ENCODE measurements at regions not wholly inside any gene's neighbourhood (a gene's known extent, or its start where the extent isn't known, plus 50 kb on each side); places are given as distances from the start of the nearest gene placed in this dataset.

GRCh38 chr9:88280816-88281382 lies 107.3 kb upstream of the SPIN1 start:
- Histone ChIP-seq H3K4me3 (no peak overlapping the region), H3K27ac (no peak overlapping the region), H3K9me3 (no peaks in the 10 kb centered on the region), H3K4me1 (replicated peaks) (no peaks in the 10 kb centered on the region), H3K27me3 (replicated peaks; ENCODE audit: insufficient read depth) (no peaks in the 10 kb centered on the region), H3K36me3 (no peaks in the 10 kb centered on the region)
- intact Hi-C loops (cut with DNase I), result no loop called here
- WGBS, result 68% methylated on average over 10 of the region's 10 CpGs
- TF ChIP-seq CTCF (IDR thresholded peaks at IDR 0.05), result no peak
- no peak for TF ChIP-seq POLR2A (IDR thresholded peaks at IDR 0.05)
- TF ChIP-seq POLR2AphosphoS5 (IDR thresholded peaks at IDR 0.05), result no peak
- no peak for DNase-seq (ENCODE audit: low spot score)

- H3K27ac ChIP-seq, result no peak overlapping the region
- TF ChIP-seq CTCF (IDR thresholded peaks at IDR 0.05), result no peak
- TF ChIP-seq POLR2AphosphoS5 (IDR thresholded peaks at IDR 0.05), result no peak
- no peak for TF ChIP-seq POLR2A (IDR thresholded peaks at IDR 0.05)
- DNase-seq (ENCODE audit: low spot score), result no peak
- no peaks in the 10 kb centered on the region for H3K36me3 ChIP-seq
- no peaks in the 10 kb centered on the region for H3K9me3 ChIP-seq
- WGBS, result 81% methylated on average over 12 of the region's 12 CpGs
- no peak overlapping the region for H3K4me3 ChIP-seq
- H3K4me1 ChIP-seq (replicated peaks), result no peaks in the 10 kb centered on the region
- intact Hi-C loops (cut with DNase I), result no loop called here
- H3K27me3 ChIP-seq (replicated peaks; ENCODE audit: insufficient read depth), result no peaks in the 10 kb centered on the region
Measured at GRCh38 chr9:88278036-88278435, 110.2 kb upstream of the SPIN1 start.

- no peak for DNase-seq (ENCODE audit: low spot score)
- Histone ChIP-seq H3K4me3 (no peak overlapping the region), H3K9me3 (no peaks in the 10 kb centered on the region), H3K27me3 (replicated peaks; ENCODE audit: insufficient read depth) (no peaks in the 10 kb centered on the region), H3K27ac (no peak overlapping the region), H3K4me1 (replicated peaks) (no peaks in the 10 kb centered on the region), H3K36me3 (no peaks in the 10 kb centered on the region)
- intact Hi-C loops (cut with DNase I), result no loop called here
- 88% methylated on average over 2 of the region's 2 CpGs for WGBS
- TF ChIP-seq CTCF (IDR thresholded peaks at IDR 0.05), result no peak
- no peak for TF ChIP-seq POLR2A (IDR thresholded peaks at IDR 0.05)
- no peak for TF ChIP-seq POLR2AphosphoS5 (IDR thresholded peaks at IDR 0.05)
Measured at GRCh38 chr9:88274078-88274477, 114.2 kb upstream of the SPIN1 start.

GRCh38 chr9:88272986-88273385 lies 115.3 kb upstream of the SPIN1 start:
- H3K27ac ChIP-seq, result no peak overlapping the region
- H3K4me3 ChIP-seq, result no peak overlapping the region
- no peaks in the 10 kb centered on the region for H3K4me1 ChIP-seq (replicated peaks)
- H3K9me3 ChIP-seq, result no peaks in the 10 kb centered on the region
- intact Hi-C loops (cut with DNase I), result no loop called here
- TF ChIP-seq CTCF (IDR thresholded peaks at IDR 0.05), result no peak
- no peak for TF ChIP-seq POLR2A (IDR thresholded peaks at IDR 0.05)
- TF ChIP-seq POLR2AphosphoS5 (IDR thresholded peaks at IDR 0.05), result no peak
- 92% methylated on average over 6 of the region's 6 CpGs for WGBS
- no peak for DNase-seq (ENCODE audit: low spot score)
- H3K27me3 ChIP-seq (replicated peaks; ENCODE audit: insufficient read depth), result no peaks in the 10 kb centered on the region
- H3K36me3 ChIP-seq, result no peaks in the 10 kb centered on the region

- intact Hi-C loops (cut with DNase I), result no loop called here
- H3K4me1 ChIP-seq (replicated peaks), result no peaks in the 10 kb centered on the region
Measured at GRCh38 chr9:88270413-88270812, 117.8 kb upstream of the SPIN1 start.

More at GRCh38 chr9:88270413-88270812, 117.8 kb upstream of the SPIN1 start:
- H3K27me3 ChIP-seq (replicated peaks; ENCODE audit: insufficient read depth), result no peaks in the 10 kb centered on the region
- H3K4me3 ChIP-seq, result no peak overlapping the region
- WGBS, result 72% methylated on average over 3 of the region's 3 CpGs
- DNase-seq (ENCODE audit: low spot score), result no peak
- no peaks in the 10 kb centered on the region for H3K9me3 ChIP-seq
- H3K27ac ChIP-seq, result no peak overlapping the region
- no peak for TF ChIP-seq POLR2A (IDR thresholded peaks at IDR 0.05)
- TF ChIP-seq POLR2AphosphoS5 (IDR thresholded peaks at IDR 0.05), result no peak
- TF ChIP-seq CTCF (IDR thresholded peaks at IDR 0.05), result no peak
- H3K36me3 ChIP-seq, result no peaks in the 10 kb centered on the region
